Prostate gland (tissue), 2 donors: ENCODE measurements at regions not wholly inside any gene's neighbourhood (a gene's known extent, or its start where the extent isn't known, plus 50 kb on each side); places are given as distances from the start of the nearest gene placed in this dataset.

Source experiments
- CTCF ChIP-seq, 4 experiments: fragments of 200-600 bp in 2 of 4; fragments of 450-650 bp in 2 of 4; sonication (generic) in 2 of 4; IDR thresholded peaks; 1 replicate in 3 of 4; 2 replicates in 1 of 4; pipeline ENCODE4 v1.5.1; 2016 to 2019; ENCODE audit warnings: antibody characterized with exemption in 4 of 4, mild to moderate bottlenecking in 2 of 4, moderate library complexity in 2 of 4
- POLR2AphosphoS5 ChIP-seq: sonication (generic); formaldehyde crosslinking; IDR thresholded peaks from one replicate; pipeline ENCODE4 v1.6.1; 2017; ENCODE audit warnings: antibody characterized with exemption

- TF ChIP-seq CTCF (IDR thresholded peaks at IDR 0.05): no peak
- TF ChIP-seq POLR2AphosphoS5: no peak
Observed at GRCh38 chr6:167467793-167468431, 143.0 kb downstream of the TTLL2 start.
